Cardiac muscle cell (in vitro differentiated cells and primary cell): ENCODE measurements at regions not wholly inside any gene's neighbourhood (a gene's known extent, or its start where the extent isn't known, plus 50 kb on each side); places are given as distances from the start of the nearest gene placed in this dataset.

Experiments used
- DNase-seq, 2 donors: peaks; one replicate each; pipeline versions ENCODE4 v3.0.0 to v3.0.0-alpha.2; 2010 to 2017; ENCODE audit warnings: low read depth in 1 of 2, low spot score in 1 of 2
- H3K27ac ChIP-seq: fragments of 200-600 bp; sonication (generic); 2 replicates; pipeline ENCODE4 v1.5.1; 2016
- H3K27me3 ChIP-seq: fragments of 200-600 bp; sonication (generic); 2 replicates; pipeline ENCODE4 v1.6.0; 2016; ENCODE audit warnings: control low read depth
- H3K36me3 ChIP-seq: fragments of 200-600 bp; sonication (generic); 2 replicates; pipeline ENCODE4 v1.5.1; 2016; ENCODE audit warnings: control low read depth
- H3K4me1 ChIP-seq: fragments of 200-600 bp; sonication (generic); 2 replicates; pipeline ENCODE4 v1.8.1; 2017; ENCODE audit warnings: low read depth, mild to moderate bottlenecking, mixed run types
- H3K4me3 ChIP-seq: fragments of 200-600 bp; sonication (generic); 2 replicates; pipeline ENCODE4 v1.5.1; 2016; ENCODE audit warnings: mild to moderate bottlenecking
- H3K9me3 ChIP-seq: fragments of 200-600 bp; sonication (generic); 2 replicates; pipeline ENCODE4 v1.5.1; 2017; ENCODE audit warnings: low read depth, mild to moderate bottlenecking, control low read depth
- TF ChIP-seq, protein P1 (sequence below): IDR thresholded peaks from 2 replicates; pipeline ENCODE4 v1.5.1; 2012; ENCODE audit warnings: low read depth, mild to moderate bottlenecking, low read length

DNA sequence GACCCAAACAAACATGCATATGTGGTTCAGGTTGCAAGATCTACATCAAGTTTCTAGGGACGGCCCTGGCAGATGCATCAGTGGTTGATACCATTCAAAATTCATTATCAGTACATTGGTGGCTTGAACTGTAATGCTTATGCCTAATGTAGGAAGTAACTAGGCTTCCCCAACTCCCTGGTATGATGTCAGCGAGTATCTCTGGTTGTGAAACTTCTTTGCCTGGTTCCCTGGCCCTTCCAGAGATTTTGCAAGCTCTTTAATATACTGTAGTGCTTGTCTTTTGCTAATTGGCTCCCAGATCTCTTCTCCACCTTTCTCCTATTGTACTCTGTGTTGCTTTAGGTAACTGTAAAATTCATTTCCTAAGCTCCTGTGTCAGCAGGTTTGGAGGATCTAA lies 114.8 kb upstream of the RARB start:
- Histone ChIP-seq H3K27ac (no peak overlapping the region), H3K4me3 (no peak overlapping the region), H3K4me1 (no peaks in the 10 kb centered on the region), H3K9me3 (no peaks in the 10 kb centered on the region), H3K36me3 (no peaks in the 10 kb centered on the region), H3K27me3 (no peaks in the 10 kb centered on the region)
- peak in 1 of 2 donors; percentile 20 for DNase-seq
- TF ChIP-seq, protein P1, sequence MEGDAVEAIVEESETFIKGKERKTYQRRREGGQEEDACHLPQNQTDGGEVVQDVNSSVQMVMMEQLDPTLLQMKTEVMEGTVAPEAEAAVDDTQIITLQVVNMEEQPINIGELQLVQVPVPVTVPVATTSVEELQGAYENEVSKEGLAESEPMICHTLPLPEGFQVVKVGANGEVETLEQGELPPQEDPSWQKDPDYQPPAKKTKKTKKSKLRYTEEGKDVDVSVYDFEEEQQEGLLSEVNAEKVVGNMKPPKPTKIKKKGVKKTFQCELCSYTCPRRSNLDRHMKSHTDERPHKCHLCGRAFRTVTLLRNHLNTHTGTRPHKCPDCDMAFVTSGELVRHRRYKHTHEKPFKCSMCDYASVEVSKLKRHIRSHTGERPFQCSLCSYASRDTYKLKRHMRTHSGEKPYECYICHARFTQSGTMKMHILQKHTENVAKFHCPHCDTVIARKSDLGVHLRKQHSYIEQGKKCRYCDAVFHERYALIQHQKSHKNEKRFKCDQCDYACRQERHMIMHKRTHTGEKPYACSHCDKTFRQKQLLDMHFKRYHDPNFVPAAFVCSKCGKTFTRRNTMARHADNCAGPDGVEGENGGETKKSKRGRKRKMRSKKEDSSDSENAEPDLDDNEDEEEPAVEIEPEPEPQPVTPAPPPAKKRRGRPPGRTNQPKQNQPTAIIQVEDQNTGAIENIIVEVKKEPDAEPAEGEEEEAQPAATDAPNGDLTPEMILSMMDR: no peak

DNA sequence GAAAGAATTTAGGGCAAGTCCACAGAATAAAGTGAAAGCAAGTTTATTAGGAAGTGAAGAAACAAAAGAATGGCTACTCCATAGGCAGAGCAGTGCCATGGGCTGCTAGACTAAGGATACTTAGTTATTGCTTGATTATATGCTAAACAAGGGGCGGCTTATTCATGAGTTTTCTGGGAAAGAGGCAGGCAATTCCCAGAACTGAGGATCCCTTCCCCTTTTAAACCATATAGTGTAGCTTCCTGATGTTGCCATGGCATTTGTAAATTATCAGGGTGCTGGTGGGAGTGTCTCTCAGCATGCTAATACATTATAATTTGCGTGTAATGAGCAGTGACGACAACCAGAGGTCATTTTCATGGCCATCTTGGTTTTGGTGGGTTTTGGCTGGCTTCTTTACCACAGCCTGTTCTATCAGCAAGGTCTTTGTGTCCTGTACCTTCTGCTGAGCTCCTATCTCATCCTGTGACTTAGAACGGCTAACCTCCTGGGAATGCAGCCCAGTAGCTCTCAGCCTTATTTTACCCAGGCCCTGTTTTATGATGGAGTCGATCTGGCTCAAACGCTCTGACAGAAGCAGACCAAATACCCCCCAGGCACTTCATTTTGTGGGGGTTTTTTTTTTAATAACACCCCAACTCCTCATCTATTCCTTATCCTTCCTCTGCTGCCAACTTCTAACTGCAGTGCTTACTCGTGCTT lies 103.0 kb upstream of the RARB start:
- Histone ChIP-seq H3K4me3 (no peak overlapping the region), H3K4me1 (no peaks in the 10 kb centered on the region), H3K27ac (no peak overlapping the region), H3K9me3 (no peaks in the 10 kb centered on the region), H3K36me3 (no peaks in the 10 kb centered on the region), H3K27me3 (no peaks in the 10 kb centered on the region)
- no peak for DNase-seq
- TF ChIP-seq, protein P1: no peak

DNA sequence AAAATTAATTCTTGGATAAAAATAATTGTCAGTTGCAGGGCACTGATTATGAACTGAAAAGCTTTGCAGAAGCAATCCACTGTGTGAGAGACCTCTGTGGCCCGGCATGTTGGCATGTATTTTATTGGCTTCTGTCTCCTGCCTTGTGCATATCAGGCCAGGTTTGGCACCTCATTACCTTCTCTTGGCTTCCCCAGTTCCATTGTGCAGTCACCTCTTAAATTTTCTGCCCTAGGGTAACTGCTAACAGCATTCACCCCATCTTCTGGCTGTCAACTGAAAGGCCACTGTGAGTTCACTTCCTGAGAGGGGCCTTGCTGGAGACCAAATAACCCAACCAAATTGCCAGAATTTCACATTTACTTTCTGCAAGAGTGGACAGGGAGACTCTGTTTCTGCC lies 92.7 kb upstream of the RARB start:
- Histone ChIP-seq H3K27ac (no peak overlapping the region), H3K4me1 (no peaks in the 10 kb centered on the region), H3K27me3 (no peaks in the 10 kb centered on the region), H3K36me3 (no peaks in the 10 kb centered on the region), H3K4me3 (no peak overlapping the region), H3K9me3 (no peaks in the 10 kb centered on the region)
- TF ChIP-seq, protein P1: no peak
- DNase-seq: no peak

DNA sequence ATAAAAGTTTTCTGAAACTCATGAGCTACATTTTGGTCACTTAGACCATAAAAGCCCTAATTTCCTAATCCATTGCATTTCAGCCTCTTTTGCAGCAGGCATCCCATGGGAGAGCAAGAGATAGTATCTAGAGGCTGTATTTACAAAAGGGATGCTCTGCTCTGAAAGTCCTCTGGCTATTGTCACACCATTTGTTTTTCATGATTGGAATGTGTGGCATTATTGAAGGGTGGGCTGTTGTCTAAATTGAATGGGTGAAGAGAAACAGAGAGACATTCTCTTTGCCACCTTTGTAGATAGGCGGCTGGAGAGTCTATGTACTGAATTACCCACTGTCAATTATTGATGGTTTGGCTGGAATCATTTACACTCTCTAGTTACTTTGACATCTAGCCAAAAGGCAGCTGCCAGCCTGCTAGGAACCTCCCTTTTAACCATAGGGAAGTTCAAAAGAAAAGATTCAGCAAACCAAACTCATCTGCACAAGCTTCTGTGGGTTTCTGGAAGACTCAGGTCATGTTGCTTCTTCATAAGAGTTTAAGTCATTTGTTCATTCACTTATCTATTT lies 89.8 kb upstream of the RARB start:
- Histone ChIP-seq H3K9me3 (no peaks in the 10 kb centered on the region), H3K27me3 (no peaks in the 10 kb centered on the region), H3K4me1 (no peaks in the 10 kb centered on the region), H3K4me3 (no peak overlapping the region), H3K36me3 (no peaks in the 10 kb centered on the region), H3K27ac (no peak overlapping the region)
- no peak for DNase-seq
- TF ChIP-seq, protein P1: no peak

DNA sequence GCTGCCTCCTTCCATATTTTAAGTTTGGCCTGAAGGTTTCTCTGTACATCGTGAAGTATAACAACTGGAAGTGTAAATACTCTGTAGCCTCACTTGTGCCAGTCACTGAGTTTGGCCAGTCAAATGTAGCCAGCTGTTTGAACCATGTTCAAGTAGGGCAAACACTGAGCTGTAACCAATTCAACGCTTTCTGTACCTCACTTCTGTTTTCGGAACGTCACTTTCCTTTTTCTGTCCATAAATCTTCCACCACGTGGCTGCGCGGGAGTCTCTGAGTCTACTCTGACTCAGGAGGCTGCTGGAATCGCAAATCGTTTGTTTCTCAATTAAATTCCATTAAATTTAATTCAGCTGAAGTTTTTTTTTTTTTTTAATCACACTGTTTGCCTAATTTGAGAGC lies 88.8 kb upstream of the RARB start:
- DNase-seq: no peak
- no peaks in the 10 kb centered on the region for H3K9me3 ChIP-seq
- no peak overlapping the region for H3K27ac ChIP-seq
- TF ChIP-seq, protein P1: no peak
- H3K27me3 ChIP-seq: no peaks in the 10 kb centered on the region
- no peaks in the 10 kb centered on the region for H3K4me1 ChIP-seq
- no peaks in the 10 kb centered on the region for H3K36me3 ChIP-seq
- no peak overlapping the region for H3K4me3 ChIP-seq
